ENCODE measurements at regions not wholly inside any gene's neighbourhood (a gene's known extent, or its start where the extent isn't known, plus 50 kb on each side); places are given as distances from the start of the nearest gene placed in this dataset.

GRCh38 chr3:190208196-190208595, 87.5 kb upstream of the P3H2 start:
- Histone ChIP-seq H3K9me2 (no peaks in the 10 kb centered on the region), H3K79me2 (ENCODE audit: insufficient read depth) (no peaks in the 10 kb centered on the region), H3K27ac (ENCODE audit: low read depth in 2 of 2, low read length in 1 of 2) (no peak overlapping the region), H3K9ac (no peak overlapping the region), H4K20me1 (ENCODE audit: insufficient read depth) (no peaks in the 10 kb centered on the region), H3K36me3 (replicated peaks in 1 of 2; ENCODE audit: control insufficient read depth in 1 of 2, insufficient read depth in 2 of 2, low read length in 1 of 2) (no peaks in the 10 kb centered on the region), H3K4me1 (ENCODE audit: control insufficient read depth in 1 of 2, insufficient read depth in 2 of 2, low read depth in 1 of 2, low read length in 1 of 2) (no peaks in the 10 kb centered on the region), H3K27me3 (ENCODE audit: insufficient read depth) (no peaks in the 10 kb centered on the region; the same call in 1 of the 2 replicates), H2AFZ (ENCODE audit: low read depth) (no peak overlapping the region), H3K4me3 (ENCODE audit: low read depth in 2 of 2, low read length in 1 of 2) (no peak overlapping the region), H3K4me2 (no peak overlapping the region), H3F3A (replicated peaks; ENCODE audit: insufficient read depth) (no peaks in the 10 kb centered on the region), H3K9me3 (no peaks in the 10 kb centered on the region)
- ChIA-PET POLR2A (no interaction called here), CTCF (interaction anchor here (1.0 kb wide), 1 partner anchor 247 kb away, joined by 3 read pairs; no protein-coding TSS in a partner anchor)
- DNase-seq = no peak
- TF ChIP-seq RCOR1 (IDR thresholded peaks at IDR 0.05; ENCODE audit: low read length) (no peak), ELF1 (IDR thresholded peaks at IDR 0.05) (no peak)
- WGBS (ENCODE audit: low lambda C conversion rate) = 53% methylated on average over 1 of the region's 1 CpG

- POLR2A ChIA-PET = no interaction called here
- no peak for DNase-seq
- Histone ChIP-seq H3F3A (replicated peaks; ENCODE audit: insufficient read depth) (no peaks in the 10 kb centered on the region), H3K4me3 (ENCODE audit: low read depth in 2 of 2, low read length in 1 of 2) (no peak overlapping the region), H3K9me3 (no peaks in the 10 kb centered on the region), H4K20me1 (ENCODE audit: insufficient read depth) (no peaks in the 10 kb centered on the region), H3K27ac (ENCODE audit: low read depth in 2 of 2, low read length in 1 of 2) (no peak overlapping the region), H3K9me2 (no peaks in the 10 kb centered on the region), H3K4me2 (no peak overlapping the region), H3K27me3 (ENCODE audit: insufficient read depth) (no peaks in the 10 kb centered on the region; the same call in 1 of the 2 replicates), H3K9ac (no peak overlapping the region), H3K4me1 (ENCODE audit: control insufficient read depth in 1 of 2, insufficient read depth in 2 of 2, low read depth in 1 of 2, low read length in 1 of 2) (no peaks in the 10 kb centered on the region), H2AFZ (ENCODE audit: low read depth) (no peak overlapping the region), H3K36me3 (replicated peaks in 1 of 2; ENCODE audit: control insufficient read depth in 1 of 2, insufficient read depth in 2 of 2, low read length in 1 of 2) (no peaks in the 10 kb centered on the region), H3K79me2 (ENCODE audit: insufficient read depth) (no peaks in the 10 kb centered on the region)
- CTCF ChIA-PET = no interaction called here
- 5% methylated on average over 1 of the region's 1 CpG for WGBS (ENCODE audit: low lambda C conversion rate)
- TF ChIP-seq FOSL2 (IDR thresholded peaks at IDR 0.05; ENCODE audit: borderline replicate concordance, low read depth) (peak; percentile 30; the same call in 1 of the 2 replicates), TEAD4 (IDR thresholded peaks at IDR 0.05; ENCODE audit: borderline replicate concordance, insufficient read depth) (no peak)
Measured at GRCh38 chr3:190205739-190206138, 85.0 kb upstream of the P3H2 start.

DNA sequence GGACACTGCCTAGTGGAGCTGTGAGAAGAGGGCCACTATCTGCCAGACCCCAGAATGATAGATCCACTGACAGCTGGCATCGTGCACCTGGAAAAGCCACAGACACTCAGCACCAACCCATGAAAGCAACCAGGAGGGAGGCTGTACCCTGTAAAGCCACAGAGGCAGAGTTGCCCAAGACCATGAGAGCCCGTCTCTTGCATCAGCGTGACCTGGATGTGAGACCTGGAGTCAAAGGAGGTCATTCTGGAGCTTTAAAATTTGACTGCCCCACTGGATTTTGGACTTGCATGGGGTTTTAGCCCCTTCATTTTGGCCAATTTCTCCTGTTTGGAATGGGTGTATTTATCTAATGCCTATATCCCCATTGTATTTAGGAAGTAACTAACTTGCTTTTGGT, 83.5 kb upstream of the P3H2 start:
- H3K79me2 ChIP-seq (ENCODE audit: insufficient read depth) = no peaks in the 10 kb centered on the region
- no peaks in the 10 kb centered on the region; the same call in 1 of the 2 replicates for H3K27me3 ChIP-seq (ENCODE audit: insufficient read depth)
- POLR2A ChIA-PET = no interaction called here
- H4K20me1 ChIP-seq (ENCODE audit: insufficient read depth) = no peaks in the 10 kb centered on the region
- H3K27ac ChIP-seq (ENCODE audit: low read depth in 2 of 2, low read length in 1 of 2) = no peak overlapping the region
- no peak overlapping the region for H3K9ac ChIP-seq
- H3K4me1 ChIP-seq (ENCODE audit: control insufficient read depth in 1 of 2, insufficient read depth in 2 of 2, low read depth in 1 of 2, low read length in 1 of 2) = no peaks in the 10 kb centered on the region
- H3K9me3 ChIP-seq = no peaks in the 10 kb centered on the region
- 46% methylated on average over 2 of the region's 3 CpGs for WGBS (ENCODE audit: low lambda C conversion rate)
- H3K36me3 ChIP-seq (replicated peaks in 1 of 2; ENCODE audit: control insufficient read depth in 1 of 2, insufficient read depth in 2 of 2, low read length in 1 of 2) = no peaks in the 10 kb centered on the region
- H2AFZ ChIP-seq (ENCODE audit: low read depth) = no peak overlapping the region
- CTCF ChIA-PET = interaction anchor here (0.8 to 3.0 kb wide), 4 partner anchors 118 to 243 kb away, joined by 3 to 10 read pairs (median 5); partner anchors contain the start of gene CLDN1
- DNase-seq = no peak
- H3F3A ChIP-seq (replicated peaks; ENCODE audit: insufficient read depth) = no peaks in the 10 kb centered on the region
- no peak overlapping the region for H3K4me2 ChIP-seq
- H3K9me2 ChIP-seq = no peaks in the 10 kb centered on the region
- H3K4me3 ChIP-seq (ENCODE audit: low read depth in 2 of 2, low read length in 1 of 2) = no peak overlapping the region
- no peak for TF ChIP-seq RCOR1 (IDR thresholded peaks at IDR 0.05; ENCODE audit: low read length)
- no peak for TF ChIP-seq FOXJ3 (CRISPR knock-in tag; IDR thresholded peaks at IDR 0.05)
- no peak for TF ChIP-seq FOSL2 (IDR thresholded peaks at IDR 0.05; ENCODE audit: borderline replicate concordance, low read depth)
- no peak for TF ChIP-seq EP300 (IDR thresholded peaks at IDR 0.05; ENCODE audit: borderline replicate concordance in 1 of 2, low read depth in 1 of 2, low read length in 1 of 2)
- no peak for TF ChIP-seq MEF2A (IDR thresholded peaks at IDR 0.05; ENCODE audit: borderline replicate concordance, low read depth)
- no peak for TF ChIP-seq GATA2 (CRISPR knock-in tag; IDR thresholded peaks at IDR 0.05)
- TF ChIP-seq, protein P1, sequence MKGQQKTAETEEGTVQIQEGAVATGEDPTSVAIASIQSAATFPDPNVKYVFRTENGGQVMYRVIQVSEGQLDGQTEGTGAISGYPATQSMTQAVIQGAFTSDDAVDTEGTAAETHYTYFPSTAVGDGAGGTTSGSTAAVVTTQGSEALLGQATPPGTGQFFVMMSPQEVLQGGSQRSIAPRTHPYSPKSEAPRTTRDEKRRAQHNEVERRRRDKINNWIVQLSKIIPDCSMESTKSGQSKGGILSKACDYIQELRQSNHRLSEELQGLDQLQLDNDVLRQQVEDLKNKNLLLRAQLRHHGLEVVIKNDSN (IDR thresholded peaks at IDR 0.05; ENCODE audit: borderline replicate concordance, low read depth) = no peak
- TF ChIP-seq IRF3 (IDR thresholded peaks at IDR 0.05; ENCODE audit: low read depth, low read length) = no peak
- TF ChIP-seq TAF1 (IDR thresholded peaks at IDR 0.05; ENCODE audit: borderline replicate concordance, low read depth, low read length) = no peak
- TF ChIP-seq EZH2phosphoT487 (IDR thresholded peaks at IDR 0.05; ENCODE audit: borderline replicate concordance, low read depth) = no peak
- no peak for TF ChIP-seq CTCF (IDR thresholded peaks at IDR 0.05)
- TF ChIP-seq SMC3 (IDR thresholded peaks at IDR 0.05; ENCODE audit: low read depth, low read length) = no peak
- TF ChIP-seq POLR2AphosphoS5 (IDR thresholded peaks at IDR 0.05; ENCODE audit: low read depth, low read length) = no peak
- TF ChIP-seq SIN3A (IDR thresholded peaks at IDR 0.05; ENCODE audit: borderline replicate concordance, low read depth, low read length) = no peak
- no peak for TF ChIP-seq NRF1 (IDR thresholded peaks at IDR 0.05; ENCODE audit: low read depth, low read length)
- no peak for TF ChIP-seq RFX5 (IDR thresholded peaks at IDR 0.05; ENCODE audit: low read length)

Data from SK-N-SH (cell line).